SU-DHL-6 (cell line): ENCODE measurements at regions not wholly inside any gene's neighbourhood (a gene's known extent, or its start where the extent isn't known, plus 50 kb on each side); places are given as distances from the start of the nearest gene placed in this dataset.

Source experiments
- H2AFZ ChIP-seq: fragments of 200-600 bp; sonication (generic); 2 replicates; pipeline ENCODE4 v1.6.1; 2014; ENCODE audit warnings: low read depth, mild to moderate bottlenecking, moderate library complexity, mixed read lengths, antibody characterized with exemption, low read length; ENCODE audit not compliant: severe bottlenecking
- H3F3A ChIP-seq: fragments of 200-600 bp; shearing (Covaris generic); 2 replicates; pipeline ENCODE4 v1.6.0; 2016; ENCODE audit warnings: antibody characterized with exemption, mild to moderate bottlenecking; ENCODE audit not compliant: insufficient read depth
- H3K27ac ChIP-seq: fragments of 200-600 bp; sonication (generic); 2 replicates; pipeline ENCODE4 v1.5.1; 2016; ENCODE audit warnings: low read depth, mild to moderate bottlenecking, low read length, moderate library complexity, mixed read lengths
- H3K27me3 ChIP-seq: fragments of 200-600 bp; sonication (generic), shearing (Covaris generic); 2 replicates; pipeline ENCODE4 v1.6.0; 2014; ENCODE audit warnings: mild to moderate bottlenecking, low read length
- H3K36me3 ChIP-seq: fragments of 200-600 bp; sonication (generic); 2 replicates; pipeline ENCODE4 v1.6.1; 2014; ENCODE audit warnings: mild to moderate bottlenecking, low read length, mixed read lengths
- H3K4me2 ChIP-seq: fragments of 300-600, 200-600 bp; shearing (Covaris generic), sonication (generic); 2 replicates; pipeline ENCODE4 v1.6.0; 2014; ENCODE audit warnings: low read length, low read depth, mild to moderate bottlenecking; ENCODE audit not compliant: poor library complexity, severe bottlenecking
- H3K4me3 ChIP-seq: fragments of 200-600 bp; sonication (generic); 2 replicates; pipeline ENCODE4 v1.5.1; 2014; ENCODE audit warnings: antibody characterized with exemption, low read length, mild to moderate bottlenecking, mixed read lengths; ENCODE audit not compliant: insufficient read depth, poor library complexity, severe bottlenecking
- H3K79me2 ChIP-seq: fragments of 200-600 bp; sonication (generic); 2 replicates; pipeline ENCODE4 v1.6.1; 2014; ENCODE audit warnings: mild to moderate bottlenecking, low read length, moderate library complexity; ENCODE audit not compliant: insufficient read depth
- H3K9ac ChIP-seq: fragments of 200-600 bp; sonication (generic); 2 replicates; pipeline ENCODE4 v1.7.0; 2014; ENCODE audit warnings: mild to moderate bottlenecking, low read length
- H3K9me2 ChIP-seq: fragments of 200-600 bp; sonication (generic); replicated peaks from 2 replicates; pipeline ENCODE4 v1.6.1; 2014; ENCODE audit warnings: low read length; ENCODE audit not compliant: insufficient read depth
- H3K9me3 ChIP-seq: fragments of 200-600 bp; sonication (generic); 2 replicates; pipeline ENCODE4 v1.6.1; 2014; ENCODE audit warnings: low read length, mixed read lengths; ENCODE audit not compliant: insufficient read depth
- H4K20me1 ChIP-seq: fragments of 200-600 bp; sonication (generic); 2 replicates; pipeline ENCODE4 v1.6.1; 2014; ENCODE audit warnings: low read depth, mild to moderate bottlenecking, antibody characterized with exemption, low read length, moderate library complexity, mixed read lengths
- EZH2phosphoT487 ChIP-seq: fragments of 200-600 bp; sonication (generic), shearing (Covaris generic); conservative IDR thresholded peaks from 2 replicates; pipeline ENCODE4 v1.6.1; 2018; ENCODE audit warnings: mild to moderate bottlenecking, antibody characterized with exemption, low read length, moderate library complexity, mixed read lengths
- TF ChIP-seq, protein P1 (sequence below): fragments of 200-600 bp; sonication (generic); IDR thresholded peaks from one replicate; pipeline ENCODE4 v1.5.1; 2017; ENCODE audit warnings: antibody characterized with exemption, mild to moderate bottlenecking, low read length, moderate library complexity; ENCODE audit not compliant: insufficient read depth, poor library complexity, severe bottlenecking

GRCh38 chr2:8138525-8138922 lies 543.3 kb upstream of the ID2 start:
- H3K4me2 ChIP-seq, result no peak overlapping the region
- TF ChIP-seq, protein P1, sequence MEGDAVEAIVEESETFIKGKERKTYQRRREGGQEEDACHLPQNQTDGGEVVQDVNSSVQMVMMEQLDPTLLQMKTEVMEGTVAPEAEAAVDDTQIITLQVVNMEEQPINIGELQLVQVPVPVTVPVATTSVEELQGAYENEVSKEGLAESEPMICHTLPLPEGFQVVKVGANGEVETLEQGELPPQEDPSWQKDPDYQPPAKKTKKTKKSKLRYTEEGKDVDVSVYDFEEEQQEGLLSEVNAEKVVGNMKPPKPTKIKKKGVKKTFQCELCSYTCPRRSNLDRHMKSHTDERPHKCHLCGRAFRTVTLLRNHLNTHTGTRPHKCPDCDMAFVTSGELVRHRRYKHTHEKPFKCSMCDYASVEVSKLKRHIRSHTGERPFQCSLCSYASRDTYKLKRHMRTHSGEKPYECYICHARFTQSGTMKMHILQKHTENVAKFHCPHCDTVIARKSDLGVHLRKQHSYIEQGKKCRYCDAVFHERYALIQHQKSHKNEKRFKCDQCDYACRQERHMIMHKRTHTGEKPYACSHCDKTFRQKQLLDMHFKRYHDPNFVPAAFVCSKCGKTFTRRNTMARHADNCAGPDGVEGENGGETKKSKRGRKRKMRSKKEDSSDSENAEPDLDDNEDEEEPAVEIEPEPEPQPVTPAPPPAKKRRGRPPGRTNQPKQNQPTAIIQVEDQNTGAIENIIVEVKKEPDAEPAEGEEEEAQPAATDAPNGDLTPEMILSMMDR, result no peak
- no peak for TF ChIP-seq EZH2phosphoT487

DNA sequence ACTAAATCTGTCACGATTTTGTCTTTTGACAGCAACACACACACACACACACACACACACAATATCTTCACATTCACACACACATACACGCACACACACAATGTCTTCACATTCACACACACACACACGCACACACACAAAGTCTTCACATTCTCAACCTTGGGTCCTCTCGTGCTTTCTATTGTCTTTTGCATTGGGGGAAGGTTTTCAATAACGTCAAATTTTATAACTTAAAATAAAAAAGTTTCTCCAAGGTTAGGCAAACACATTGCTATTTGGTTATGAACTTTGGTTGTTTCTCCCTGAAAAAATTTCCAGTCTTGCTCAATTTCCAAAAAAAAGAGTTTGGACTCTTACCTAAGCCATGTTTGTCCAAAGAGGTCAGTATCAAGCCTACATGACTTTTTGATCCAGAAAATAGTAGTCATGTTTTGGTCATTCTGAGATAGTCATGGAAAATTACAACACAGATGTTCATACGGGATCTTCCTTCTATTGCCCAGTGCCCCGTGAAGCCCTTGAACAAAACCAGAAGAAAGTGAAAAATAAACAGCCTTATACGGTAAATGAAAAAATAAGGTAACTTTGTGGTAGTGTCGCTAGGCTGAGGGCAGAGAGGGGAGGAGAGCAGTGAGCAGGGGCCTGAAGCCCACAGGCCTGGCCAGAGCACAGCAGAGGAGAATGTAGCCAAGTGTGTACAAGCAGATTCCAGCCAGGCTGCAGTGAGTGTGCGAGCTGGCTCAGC lies 542.8 kb upstream of the ID2 start:
- Histone ChIP-seq H3K4me3 (no peak overlapping the region), H3K4me2 (no peak overlapping the region), H3K36me3 (no peaks in the 10 kb centered on the region), H3K9me3 (no peaks in the 10 kb centered on the region), H3F3A (no peaks in the 10 kb centered on the region), H3K79me2 (no peaks in the 10 kb centered on the region), H3K27ac (no peak overlapping the region), H3K9ac (no peak overlapping the region), H2AFZ (no peak overlapping the region), H3K27me3 (no peaks in the 10 kb centered on the region), H4K20me1 (no peaks in the 10 kb centered on the region), H3K9me2 (no peaks in the 10 kb centered on the region)
- TF ChIP-seq, protein P1, result no peak
- TF ChIP-seq EZH2phosphoT487, result no peak

More at GRCh38 chr2:8138525-8138922, 543.3 kb upstream of the ID2 start:
- H3K27me3 ChIP-seq, result no peaks in the 10 kb centered on the region
- H4K20me1 ChIP-seq, result no peaks in the 10 kb centered on the region
- H3K79me2 ChIP-seq, result no peaks in the 10 kb centered on the region
- no peak overlapping the region for H2AFZ ChIP-seq
- H3K9me2 ChIP-seq, result no peaks in the 10 kb centered on the region
- no peaks in the 10 kb centered on the region for H3K9me3 ChIP-seq
- H3K27ac ChIP-seq, result no peak overlapping the region
- H3K36me3 ChIP-seq, result no peaks in the 10 kb centered on the region
- H3F3A ChIP-seq, result no peaks in the 10 kb centered on the region
- H3K4me3 ChIP-seq, result no peak overlapping the region
- H3K9ac ChIP-seq, result no peak overlapping the region

- TF ChIP-seq, protein P1, result no peak
- H2AFZ ChIP-seq, result no peak overlapping the region
- H3K9ac ChIP-seq, result no peak overlapping the region
- H3K9me2 ChIP-seq, result no peaks in the 10 kb centered on the region
- no peak overlapping the region for H3K27ac ChIP-seq
- no peak overlapping the region for H3K4me2 ChIP-seq
- no peaks in the 10 kb centered on the region for H3F3A ChIP-seq
- H3K79me2 ChIP-seq, result no peaks in the 10 kb centered on the region
- H3K4me3 ChIP-seq, result no peak overlapping the region
- H3K9me3 ChIP-seq, result no peaks in the 10 kb centered on the region
- no peaks in the 10 kb centered on the region for H3K36me3 ChIP-seq
- H3K27me3 ChIP-seq, result no peaks in the 10 kb centered on the region
- H4K20me1 ChIP-seq, result no peaks in the 10 kb centered on the region
Observed at GRCh38 chr2:8139668-8140200, 542.1 kb upstream of the ID2 start.
